RPMI8226 (cell line): ENCODE measurements at regions not wholly inside any gene's neighbourhood (a gene's known extent, or its start where the extent isn't known, plus 50 kb on each side); places are given as distances from the start of the nearest gene placed in this dataset.

Experiments
- DNase-seq: peaks from one replicate; pipeline ENCODE4 v3.0.0-alpha.2; 2015

- DNase-seq, result no peak
Observed at GRCh38 chr4:8754634-8755589, 116.7 kb downstream of the HMX1 start.

- no peak for DNase-seq
Observed at GRCh38 chr4:8748236-8748575, 123.4 kb downstream of the HMX1 start.

- DNase-seq, result no peak
Observed at GRCh38 chr4:8747467-8748235, 124.0 kb downstream of the HMX1 start.

GRCh38 chr4:8746523-8747466, 124.8 kb downstream of the HMX1 start:
- DNase-seq, result no peak

GRCh38 chr4:8745826-8746225, 125.8 kb downstream of the HMX1 start:
- no peak for DNase-seq

GRCh38 chr4:8745005-8745790, 126.4 kb downstream of the HMX1 start:
- no peak for DNase-seq

- peak; percentile 20 for DNase-seq
Observed at GRCh38 chr4:8744083-8744805, 127.4 kb downstream of the HMX1 start.

GRCh38 chr4:8742546-8742945, 129.1 kb downstream of the HMX1 start:
- no peak for DNase-seq

- no peak for DNase-seq
Observed at GRCh38 chr4:8741513-8742226, 130.0 kb downstream of the HMX1 start.

GRCh38 chr4:8740666-8741395, 130.8 kb downstream of the HMX1 start:
- no peak for DNase-seq

- DNase-seq, result no peak
Observed at GRCh38 chr4:8739820-8740665, 131.6 kb downstream of the HMX1 start.

- DNase-seq, result no peak
Observed at GRCh38 chr4:8739317-8739716, 132.3 kb downstream of the HMX1 start.

- DNase-seq, result no peak
Observed at GRCh38 chr4:8738471-8738931, 133.1 kb downstream of the HMX1 start.

- no peak for DNase-seq
Observed at GRCh38 chr4:8737601-8738279, 133.9 kb downstream of the HMX1 start.

- DNase-seq, result no peak
Observed at GRCh38 chr4:8737075-8737474, 134.6 kb downstream of the HMX1 start.

GRCh38 chr4:8736090-8736825, 135.4 kb downstream of the HMX1 start:
- DNase-seq, result no peak
